HFFc6 (cell line): ENCODE measurements at regions not wholly inside any gene's neighbourhood (a gene's known extent, or its start where the extent isn't known, plus 50 kb on each side); places are given as distances from the start of the nearest gene placed in this dataset.

Experiments
- DNase-seq: peaks from one replicate; pipeline ENCODE4 v3.0.0-alpha.2; 2018
- H3K27ac Mint-ChIP-seq: 2 replicates; pipeline ENCODE4 v1.8.0; 2020; ENCODE audit warnings: mild to moderate bottlenecking, mixed read lengths
- H3K27me3 Mint-ChIP-seq: 2 replicates; pipeline ENCODE4 v1.8.0; 2021; ENCODE audit warnings: mild to moderate bottlenecking, moderate library complexity, mixed read lengths; ENCODE audit not compliant: insufficient read depth
- H3K36me3 Mint-ChIP-seq: 2 replicates; pipeline ENCODE4 v1.8.0; 2021; ENCODE audit warnings: low read depth, mixed read lengths
- H3K4me1 Mint-ChIP-seq: 2 replicates; pipeline ENCODE4 v1.8.0; 2020; ENCODE audit warnings: low read depth, mixed read lengths
- H3K4me3 Mint-ChIP-seq: 2 replicates; pipeline ENCODE4 v1.8.0; 2020; ENCODE audit warnings: mild to moderate bottlenecking, moderate library complexity, mixed read lengths
- H3K9me3 Mint-ChIP-seq: 2 replicates; pipeline ENCODE4 v1.8.0; 2020; ENCODE audit warnings: mild to moderate bottlenecking, mixed read lengths
- TF ChIP-seq, protein P1 (sequence below): fragments of 200-600 bp; sonication (generic); IDR thresholded peaks from 2 replicates; pipeline ENCODE4 v1.5.0; 2021; ENCODE audit warnings: antibody characterized with exemption, mild to moderate bottlenecking

DNA sequence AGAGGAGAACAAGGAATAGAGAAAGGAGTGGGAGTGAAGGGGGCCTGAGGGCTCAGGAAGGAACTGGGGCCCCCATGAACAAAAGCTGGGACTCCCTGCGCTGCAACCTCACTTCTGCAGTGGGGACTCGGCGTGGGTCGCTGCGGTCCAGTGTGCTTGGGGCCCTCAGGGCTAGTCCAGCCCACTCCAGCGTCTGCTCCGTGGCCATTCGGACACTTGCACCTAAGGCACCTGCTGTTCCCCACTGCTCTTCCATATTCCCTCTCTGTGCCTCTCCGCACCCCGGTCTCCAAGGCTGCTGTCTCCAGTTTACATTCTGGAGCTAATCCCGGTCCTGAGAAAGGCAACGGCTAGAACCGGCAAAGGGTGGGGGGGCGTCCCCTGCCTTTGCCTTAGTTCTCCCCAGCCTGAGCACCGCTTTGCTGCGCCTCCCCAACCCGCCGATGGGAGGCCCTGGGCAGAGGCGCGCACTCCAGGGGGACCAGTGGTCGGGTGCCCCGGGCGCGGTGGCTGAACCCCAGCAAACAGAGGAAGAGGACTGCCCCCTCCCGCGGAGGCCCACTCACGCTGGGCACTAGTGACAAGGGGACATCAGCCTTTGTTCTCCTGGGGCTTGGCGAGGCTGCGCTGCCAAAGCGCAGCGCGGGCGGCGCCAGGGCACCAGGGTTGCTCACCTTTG lies 327.7 kb upstream of the F9 start:
- TF ChIP-seq, protein P1, sequence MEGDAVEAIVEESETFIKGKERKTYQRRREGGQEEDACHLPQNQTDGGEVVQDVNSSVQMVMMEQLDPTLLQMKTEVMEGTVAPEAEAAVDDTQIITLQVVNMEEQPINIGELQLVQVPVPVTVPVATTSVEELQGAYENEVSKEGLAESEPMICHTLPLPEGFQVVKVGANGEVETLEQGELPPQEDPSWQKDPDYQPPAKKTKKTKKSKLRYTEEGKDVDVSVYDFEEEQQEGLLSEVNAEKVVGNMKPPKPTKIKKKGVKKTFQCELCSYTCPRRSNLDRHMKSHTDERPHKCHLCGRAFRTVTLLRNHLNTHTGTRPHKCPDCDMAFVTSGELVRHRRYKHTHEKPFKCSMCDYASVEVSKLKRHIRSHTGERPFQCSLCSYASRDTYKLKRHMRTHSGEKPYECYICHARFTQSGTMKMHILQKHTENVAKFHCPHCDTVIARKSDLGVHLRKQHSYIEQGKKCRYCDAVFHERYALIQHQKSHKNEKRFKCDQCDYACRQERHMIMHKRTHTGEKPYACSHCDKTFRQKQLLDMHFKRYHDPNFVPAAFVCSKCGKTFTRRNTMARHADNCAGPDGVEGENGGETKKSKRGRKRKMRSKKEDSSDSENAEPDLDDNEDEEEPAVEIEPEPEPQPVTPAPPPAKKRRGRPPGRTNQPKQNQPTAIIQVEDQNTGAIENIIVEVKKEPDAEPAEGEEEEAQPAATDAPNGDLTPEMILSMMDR, result no peak
- Mint-ChIP-seq H3K4me3 (no peak overlapping the region), H3K9me3 (no peaks in the 10 kb centered on the region), H3K27me3 (peaks cover 6% of the 10 kb centered on the region), H3K4me1 (no peaks in the 10 kb centered on the region), H3K27ac (no peak overlapping the region), H3K36me3 (no peaks in the 10 kb centered on the region)
- no peak for DNase-seq

DNA sequence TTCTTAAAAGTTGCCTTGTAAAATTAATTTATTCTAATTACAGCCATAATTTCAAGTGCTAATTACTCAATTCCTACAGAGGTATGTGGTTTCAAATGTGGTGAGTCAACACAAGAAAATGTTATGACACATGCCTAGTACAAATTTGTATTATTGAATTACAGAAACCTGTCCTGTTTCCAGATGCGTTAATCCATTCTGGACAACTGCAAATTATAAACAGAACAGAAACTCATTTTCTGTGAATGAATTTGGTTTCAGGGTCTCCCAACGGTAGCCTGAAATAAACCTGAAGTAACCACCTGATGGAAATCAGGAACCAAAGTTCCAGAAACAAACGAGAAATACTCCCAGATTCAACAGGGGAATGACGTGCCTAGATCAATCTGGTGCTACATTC lies 328.6 kb upstream of the F9 start:
- Mint-ChIP-seq H3K4me3 (no peak overlapping the region), H3K27me3 (peaks cover 6% of the 10 kb centered on the region), H3K4me1 (no peaks in the 10 kb centered on the region), H3K36me3 (no peaks in the 10 kb centered on the region), H3K27ac (no peak overlapping the region), H3K9me3 (no peaks in the 10 kb centered on the region)
- no peak for DNase-seq
- TF ChIP-seq, protein P1, result no peak

DNA sequence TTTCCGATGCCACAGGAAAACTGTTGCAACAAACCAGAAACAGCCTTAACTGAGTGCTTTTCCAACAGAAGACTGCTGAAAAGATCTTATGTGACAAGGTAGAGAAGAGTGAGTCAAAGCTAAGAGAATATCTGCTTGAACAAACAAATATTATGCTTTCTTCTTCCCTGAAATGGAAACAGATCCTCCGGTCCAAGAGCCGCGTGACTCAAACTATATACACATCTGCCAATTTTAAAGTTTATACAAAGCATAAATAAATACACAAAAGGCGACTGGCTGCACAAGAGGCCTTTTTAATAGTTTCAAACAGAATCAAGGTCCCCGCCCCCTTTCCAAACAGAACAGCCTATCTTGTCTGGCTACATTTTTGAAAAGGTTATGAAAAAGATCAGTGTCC lies 329.7 kb upstream of the F9 start:
- Mint-ChIP-seq H3K4me1 (no peaks in the 10 kb centered on the region), H3K9me3 (no peaks in the 10 kb centered on the region), H3K27me3 (peaks cover 6% of the 10 kb centered on the region), H3K27ac (no peak overlapping the region), H3K4me3 (no peak overlapping the region), H3K36me3 (no peaks in the 10 kb centered on the region)
- no peak for DNase-seq
- TF ChIP-seq, protein P1, result no peak

DNA sequence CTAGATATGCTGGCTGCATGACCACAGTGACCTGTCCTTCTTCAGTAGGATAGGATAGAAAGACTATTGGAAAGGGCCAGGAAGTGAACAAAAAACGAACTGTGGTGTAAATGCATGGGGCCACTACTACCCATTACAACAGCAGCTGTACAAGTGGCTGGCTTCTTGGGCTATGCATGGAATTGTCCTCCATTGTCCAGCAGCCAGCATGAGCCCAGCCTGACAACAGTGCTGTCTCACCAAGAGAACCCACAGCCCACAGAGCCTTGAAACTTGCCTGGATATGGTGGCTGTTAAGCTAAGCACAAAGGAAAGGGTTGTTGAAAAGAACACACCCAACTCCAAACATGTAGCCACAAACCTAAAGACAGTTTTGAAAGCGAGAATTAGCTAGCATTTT lies 330.2 kb upstream of the F9 start:
- H3K27me3 Mint-ChIP-seq, result peaks cover 4% of the 10 kb centered on the region; the same call in 1 of the 2 replicates
- no peaks in the 10 kb centered on the region for H3K36me3 Mint-ChIP-seq
- H3K4me3 Mint-ChIP-seq, result no peak overlapping the region
- TF ChIP-seq, protein P1, result no peak
- no peak overlapping the region for H3K27ac Mint-ChIP-seq
- no peaks in the 10 kb centered on the region for H3K4me1 Mint-ChIP-seq
- H3K9me3 Mint-ChIP-seq, result no peaks in the 10 kb centered on the region
- no peak for DNase-seq

DNA sequence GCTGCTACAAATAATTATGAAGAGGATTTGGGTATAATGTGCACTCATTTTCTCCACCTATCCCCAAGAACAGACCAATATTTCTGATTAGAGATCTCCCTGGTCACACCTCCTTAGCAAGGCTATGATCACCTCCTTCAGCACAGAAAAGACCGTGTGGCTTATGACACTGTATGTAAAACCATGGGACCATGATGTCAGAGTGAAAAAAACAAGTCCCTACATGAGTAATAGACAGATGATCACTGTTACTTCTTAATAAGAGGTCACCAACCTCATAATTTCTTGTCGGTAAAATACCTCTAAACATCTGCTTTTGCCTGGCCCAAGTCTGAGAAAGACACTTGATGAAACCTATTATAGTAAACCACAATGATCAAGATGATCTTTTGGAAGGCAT lies 330.6 kb upstream of the F9 start:
- Mint-ChIP-seq H3K27ac (no peak overlapping the region), H3K9me3 (no peaks in the 10 kb centered on the region), H3K4me1 (no peaks in the 10 kb centered on the region), H3K36me3 (no peaks in the 10 kb centered on the region), H3K4me3 (no peak overlapping the region), H3K27me3 (peaks cover 4% of the 10 kb centered on the region; the same call in 1 of the 2 replicates)
- DNase-seq, result no peak
- TF ChIP-seq, protein P1, result no peak
